DMS153 treated with DMSO at 0.1 percent for 48 hours (cell line): ENCODE measurements at regions not wholly inside any gene's neighbourhood (a gene's known extent, or its start where the extent isn't known, plus 50 kb on each side); places are given as distances from the start of the nearest gene placed in this dataset.
"Not testable (repeated sequence)": the region's sequence is repeated elsewhere in the genome, so short reads cannot be mapped to it uniquely, and the experiment has no call there.

Source experiments
- DNase-seq: peaks from one replicate; lab custom pipeline; 2025; ENCODE audit not compliant: unreplicated experiment; lab: John Stamatoyannopoulos, UW

GRCh38 chr13:68987585-68987984 lies 1120.0 kb upstream of the ATXN8OS start:
- no peak for DNase-seq

DNA sequence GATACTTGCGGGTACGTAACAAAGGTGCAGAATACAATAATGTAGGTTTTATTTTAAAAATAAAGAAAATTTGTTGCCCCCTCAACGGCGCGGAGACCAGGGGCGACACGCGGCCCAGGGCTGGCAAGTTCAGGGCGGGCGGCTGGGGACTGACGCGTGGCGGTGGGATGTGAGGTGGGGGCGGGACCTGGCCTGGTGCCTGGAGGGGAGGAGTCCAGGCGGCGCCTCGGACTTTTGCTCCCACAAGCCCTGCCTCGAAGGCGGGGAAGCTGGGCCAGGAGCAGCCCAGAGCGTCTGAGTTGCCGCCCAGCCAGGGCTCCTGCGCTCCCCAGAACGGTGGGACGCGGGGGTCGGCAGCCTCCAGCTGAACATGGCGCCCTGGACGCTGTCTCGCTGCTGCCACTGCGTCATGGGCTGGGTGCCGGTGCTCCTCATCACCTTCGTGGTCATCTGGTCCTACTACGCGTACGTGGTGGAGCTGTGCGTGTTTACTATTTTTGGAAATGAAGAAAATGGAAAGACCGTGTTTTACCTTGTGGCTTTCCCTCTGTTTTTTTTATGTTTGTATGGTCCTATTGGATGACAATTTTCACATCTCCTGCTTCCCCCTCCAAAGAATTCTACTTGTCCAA lies 1122.8 kb upstream of the ATXN8OS start:
- DNase-seq: no peak

GRCh38 chr13:68982961-68983619 lies 1124.5 kb upstream of the ATXN8OS start:
- DNase-seq: no peak

- DNase-seq: no peak
Measured at GRCh38 chr13:68976287-68976686, 1131.3 kb upstream of the ATXN8OS start.

DNA sequence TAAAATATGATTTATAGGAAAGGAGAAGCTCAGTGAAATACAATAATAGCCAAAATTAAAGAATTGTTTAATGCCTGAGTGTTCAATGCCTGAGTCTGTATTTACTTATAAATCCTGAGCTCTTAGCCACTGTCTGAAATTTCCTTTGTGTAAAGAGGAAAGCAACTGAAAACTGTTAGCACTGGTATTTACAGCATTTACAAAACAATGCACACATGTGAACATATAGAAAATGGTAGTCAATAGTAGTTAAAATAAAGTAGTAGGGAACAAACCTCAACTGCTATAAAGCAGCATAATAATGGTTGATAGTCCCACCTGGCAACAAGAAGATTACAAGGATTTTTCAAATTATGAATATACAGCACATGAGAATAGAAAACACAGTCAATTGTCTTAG lies 1137.1 kb upstream of the ATXN8OS start:
- DNase-seq: no peak

GRCh38 chr13:68948586-68948985 lies 1159.0 kb upstream of the ATXN8OS start:
- no peak for DNase-seq

DNA sequence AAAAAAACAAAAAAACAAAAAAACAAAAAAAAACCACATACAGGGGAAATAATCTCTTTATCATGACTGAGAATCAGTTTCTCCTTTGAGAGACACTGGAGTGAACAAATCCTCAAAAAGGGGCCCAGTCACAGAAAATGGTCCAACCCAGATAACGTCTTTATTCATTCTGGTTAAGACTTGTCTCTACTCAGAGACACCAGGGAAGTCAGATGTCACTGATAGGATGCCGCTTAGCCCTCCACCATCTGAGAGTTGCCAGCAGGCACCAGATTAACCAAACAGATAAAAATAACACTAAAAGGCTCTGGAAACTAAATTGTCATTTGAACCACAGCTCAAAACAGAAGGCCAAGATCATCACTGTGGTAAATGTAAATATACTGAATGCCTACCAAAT lies 1163.4 kb upstream of the ATXN8OS start:
- no peak for DNase-seq

- DNase-seq: no peak
Measured at GRCh38 chr13:68940049-68940448, 1167.6 kb upstream of the ATXN8OS start.

- DNase-seq: no peak
Measured at GRCh38 chr13:68938639-68939038, 1169.0 kb upstream of the ATXN8OS start.

DNA sequence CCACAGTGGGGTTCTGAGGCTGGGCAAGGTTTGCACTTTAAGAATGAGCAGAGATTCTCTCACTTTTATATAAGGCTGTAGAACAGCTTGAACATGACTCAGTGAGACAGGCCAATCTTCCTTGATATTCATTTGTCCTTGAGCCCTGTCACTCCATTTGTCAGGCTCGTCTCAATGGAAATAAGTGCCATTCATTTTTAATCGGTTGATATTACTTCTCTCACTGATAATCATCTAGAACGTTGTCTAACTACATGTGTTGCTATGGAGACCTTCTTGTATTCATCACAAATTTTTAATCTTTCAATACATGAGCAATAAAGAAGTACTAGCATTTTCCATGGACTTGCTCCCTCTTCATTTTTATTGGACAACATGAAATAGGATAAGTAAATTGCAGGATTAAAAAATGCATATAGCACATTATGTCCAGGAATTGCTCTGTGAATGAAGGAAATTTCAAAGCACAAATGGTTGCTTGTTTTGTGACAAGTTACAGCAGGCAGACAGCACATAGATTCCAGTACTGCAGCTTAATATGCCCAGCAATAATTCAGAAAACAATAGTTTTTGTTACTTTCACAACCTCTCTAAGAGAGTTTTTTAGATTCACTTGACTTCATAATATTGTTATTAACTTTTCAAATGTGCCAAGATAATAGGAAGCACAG lies 1178.4 kb upstream of the ATXN8OS start:
- no peak for DNase-seq

DNA sequence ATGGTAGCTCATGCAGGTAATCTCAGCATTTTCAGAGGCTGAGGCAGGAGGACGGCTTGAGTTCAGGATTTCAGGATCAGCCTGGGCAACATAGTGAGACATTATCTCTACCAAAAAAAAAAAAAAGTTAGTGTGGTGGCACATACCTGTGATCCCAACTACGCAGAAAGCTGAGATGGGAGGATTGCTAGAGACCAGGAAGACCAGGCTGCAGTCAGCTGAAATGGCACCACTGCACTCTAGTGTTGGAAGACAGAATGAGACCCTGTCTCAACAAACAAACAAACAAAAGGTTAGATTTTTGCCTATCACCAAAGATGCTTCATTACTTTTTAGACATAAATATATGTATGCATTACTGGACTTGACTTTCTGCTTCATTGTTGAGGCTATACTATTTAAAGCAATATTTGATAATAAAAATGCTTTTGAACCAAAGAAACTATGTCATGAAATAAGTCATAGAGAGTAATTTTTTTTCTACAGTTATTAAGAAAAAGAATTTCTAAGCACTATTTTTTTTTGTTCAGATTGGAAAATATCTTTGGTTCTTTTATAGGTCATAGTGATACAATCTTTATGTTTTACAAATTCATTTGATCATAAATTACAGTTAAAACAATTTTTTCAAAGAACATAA lies 1180.1 kb upstream of the ATXN8OS start:
- peak; percentile 33 for DNase-seq

GRCh38 chr13:68923995-68924394 lies 1183.6 kb upstream of the ATXN8OS start:
- no peak for DNase-seq

- DNase-seq: no peak
Measured at GRCh38 chr13:68908879-68909278, 1198.7 kb upstream of the ATXN8OS start.

- DNase-seq: no peak
Measured at GRCh38 chr13:68905186-68905585, 1202.4 kb upstream of the ATXN8OS start.

- DNase-seq: no peak
Measured at GRCh38 chr13:68897331-68897928, 1210.2 kb upstream of the ATXN8OS start.

DNA sequence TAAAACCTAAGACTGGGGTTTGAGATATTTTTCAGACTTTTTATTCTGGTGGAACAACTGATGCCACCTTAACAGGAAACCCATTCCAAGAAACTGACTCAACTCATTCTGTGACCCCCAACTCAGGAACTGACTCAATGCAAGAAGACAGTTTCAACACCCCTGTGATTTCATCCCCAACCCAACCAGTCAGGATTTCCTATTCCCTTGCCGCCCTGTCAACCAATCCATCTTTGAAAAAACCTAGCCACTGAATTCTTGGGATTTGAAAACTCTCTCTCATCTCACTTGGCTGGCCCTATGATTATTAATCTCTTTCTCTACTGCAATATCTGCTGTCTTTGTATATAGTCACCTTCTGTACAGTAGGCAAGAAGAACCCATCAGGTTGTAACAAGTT lies 1211.9 kb upstream of the ATXN8OS start:
- DNase-seq: no peak

DNA sequence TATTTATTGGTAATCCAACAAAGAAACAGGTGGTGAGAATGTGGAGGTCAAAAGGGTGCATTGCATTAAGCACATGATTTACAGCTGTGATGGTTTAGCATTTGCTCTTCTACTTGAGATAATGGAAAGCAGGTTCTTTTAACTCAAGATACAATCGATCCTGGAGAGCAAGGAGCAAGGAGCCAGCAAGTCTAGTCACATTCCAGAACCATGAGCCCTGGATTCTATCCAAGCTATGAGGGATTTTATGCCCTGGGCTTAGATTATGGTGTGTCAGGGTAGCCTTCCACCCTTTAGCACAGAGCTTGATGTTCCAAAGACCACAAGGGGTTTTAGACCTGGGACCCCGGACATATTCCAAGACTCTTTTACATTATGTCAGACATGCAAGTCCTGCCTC lies 1213.9 kb upstream of the ATXN8OS start:
- DNase-seq: not testable (repeated sequence)

GRCh38 chr13:68892596-68892995 lies 1215.0 kb upstream of the ATXN8OS start:
- not testable (repeated sequence) for DNase-seq

- not testable (repeated sequence) for DNase-seq
Measured at GRCh38 chr13:68890101-68890500, 1217.5 kb upstream of the ATXN8OS start.

- DNase-seq: no peak
Measured at GRCh38 chr13:68888832-68889231, 1218.8 kb upstream of the ATXN8OS start.

- no peak for DNase-seq
Measured at GRCh38 chr13:68872338-68872737, 1235.3 kb upstream of the ATXN8OS start.
